ENCODE measurements at regions not wholly inside any gene's neighbourhood (a gene's known extent, or its start where the extent isn't known, plus 50 kb on each side); places are given as distances from the start of the nearest gene placed in this dataset.

- DNase-seq = no peak
Measured at GRCh38 chr14:34171431-34172172, 220.7 kb upstream of the EGLN3 start.

GRCh38 chr14:34170882-34171281 lies 220.0 kb upstream of the EGLN3 start:
- Histone ChIP-seq H3K4me3 (no peak overlapping the region), H3K4me1 (no peaks in the 10 kb centered on the region), H3K27ac (no peak overlapping the region), H3K36me3 (no peaks in the 10 kb centered on the region), H3K9me3 (no peaks in the 10 kb centered on the region), H3K27me3 (no peaks in the 10 kb centered on the region)
- 71% methylated on average over 1 of the region's 1 CpG for WGBS (ENCODE audit: insufficient coverage, low coverage, low lambda C conversion rate, missing lambda C conversion rate)
- intact Hi-C loops (cut with DNase I) = no loop called here
- ATAC-seq (no peak), DNase-seq (no peak)
- no peak for TF ChIP-seq POLR2A (IDR thresholded peaks at IDR 0.05)
- no peak for TF ChIP-seq CTCF (IDR thresholded peaks at IDR 0.05)

More at GRCh38 chr14:34171431-34172172, 220.7 kb upstream of the EGLN3 start:
- Histone ChIP-seq H3K36me3 (no peaks in the 10 kb centered on the region), H3K9me3 (no peaks in the 10 kb centered on the region), H3K27me3 (no peaks in the 10 kb centered on the region), H3K4me1 (no peaks in the 10 kb centered on the region), H3K4me3 (no peak overlapping the region), H3K27ac (no peak overlapping the region)
- intact Hi-C loops (cut with DNase I) = no loop called here
- TF ChIP-seq CTCF (IDR thresholded peaks at IDR 0.05) (no peak), POLR2A (IDR thresholded peaks at IDR 0.05) (no peak)
- WGBS (ENCODE audit: insufficient coverage, low coverage, low lambda C conversion rate, missing lambda C conversion rate) = 55% methylated on average over 4 of the region's 8 CpGs
- no peak for ATAC-seq

GRCh38 chr14:34169561-34169960 lies 218.7 kb upstream of the EGLN3 start:
- no peak for ATAC-seq
- Histone ChIP-seq H3K27me3 (no peaks in the 10 kb centered on the region), H3K4me3 (no peak overlapping the region), H3K9me3 (no peaks in the 10 kb centered on the region), H3K27ac (no peak overlapping the region), H3K36me3 (no peaks in the 10 kb centered on the region), H3K4me1 (no peaks in the 10 kb centered on the region)
- no peak for DNase-seq
- intact Hi-C loops (cut with DNase I) = no loop called here
- WGBS (ENCODE audit: insufficient coverage, low coverage, low lambda C conversion rate, missing lambda C conversion rate) = 63% methylated on average over 3 of the region's 3 CpGs
- TF ChIP-seq POLR2A (IDR thresholded peaks at IDR 0.05) = no peak
- no peak for TF ChIP-seq CTCF (IDR thresholded peaks at IDR 0.05)

GRCh38 chr14:34168656-34169055 lies 217.8 kb upstream of the EGLN3 start:
- no peaks in the 10 kb centered on the region for H3K36me3 ChIP-seq
- H3K27me3 ChIP-seq = no peaks in the 10 kb centered on the region
- H3K4me1 ChIP-seq = no peaks in the 10 kb centered on the region
- intact Hi-C loops (cut with DNase I) = no loop called here
- no peak overlapping the region for H3K27ac ChIP-seq
- WGBS (ENCODE audit: insufficient coverage, low coverage, low lambda C conversion rate, missing lambda C conversion rate) = 68% methylated on average over 8 of the region's 8 CpGs
- no peak for ATAC-seq
- no peak overlapping the region for H3K4me3 ChIP-seq
- no peak for DNase-seq
- TF ChIP-seq CTCF (IDR thresholded peaks at IDR 0.05) = no peak
- H3K9me3 ChIP-seq = no peaks in the 10 kb centered on the region

Data from right lobe of liver (tissue), 6 donors.